Smooth muscle cell of the brain vasculature (primary cell): ENCODE measurements at regions not wholly inside any gene's neighbourhood (a gene's known extent, or its start where the extent isn't known, plus 50 kb on each side); places are given as distances from the start of the nearest gene placed in this dataset.

Experiments used
- DNase-seq: peaks from one replicate; pipeline ENCODE4 v3.0.0-alpha.2; 2012; ENCODE audit warnings: low read depth, low spot score

- no peak for DNase-seq
These were observed 92.7 kb upstream of the PRICKLE2 start for GRCh38 chr3:64318001-64318400.

GRCh38 chr3:64316971-64317370 lies 91.7 kb upstream of the PRICKLE2 start:
- DNase-seq, result no peak

- no peak for DNase-seq
These were observed 86.3 kb upstream of the PRICKLE2 start for GRCh38 chr3:64311424-64312061.

- no peak for DNase-seq
These were observed 83.7 kb upstream of the PRICKLE2 start for GRCh38 chr3:64308931-64309330.

- DNase-seq, result no peak
These were observed 81.5 kb upstream of the PRICKLE2 start for GRCh38 chr3:64306745-64307144.

GRCh38 chr3:64305731-64306130 lies 80.5 kb upstream of the PRICKLE2 start:
- DNase-seq, result no peak

GRCh38 chr3:64304828-64305410 lies 79.7 kb upstream of the PRICKLE2 start:
- DNase-seq, result no peak

- DNase-seq, result no peak
These were observed 78.6 kb upstream of the PRICKLE2 start for GRCh38 chr3:64303881-64304280.

GRCh38 chr3:64303401-64303800 lies 78.1 kb upstream of the PRICKLE2 start:
- DNase-seq, result no peak

GRCh38 chr3:64301476-64301875 lies 76.2 kb upstream of the PRICKLE2 start:
- DNase-seq, result no peak

- DNase-seq, result no peak
These were observed 75.6 kb upstream of the PRICKLE2 start for GRCh38 chr3:64300790-64301423.

- no peak for DNase-seq
These were observed 73.9 kb upstream of the PRICKLE2 start for GRCh38 chr3:64299206-64299605.

- DNase-seq, result no peak
These were observed 72.3 kb upstream of the PRICKLE2 start for GRCh38 chr3:64297563-64297962.

GRCh38 chr3:64295594-64295993 lies 70.3 kb upstream of the PRICKLE2 start:
- no peak for DNase-seq

GRCh38 chr3:64294771-64295170 lies 69.5 kb upstream of the PRICKLE2 start:
- DNase-seq, result no peak

- no peak for DNase-seq
These were observed 67.9 kb upstream of the PRICKLE2 start for GRCh38 chr3:64293121-64293520.

GRCh38 chr3:64291956-64292355 lies 66.7 kb upstream of the PRICKLE2 start:
- DNase-seq, result no peak

GRCh38 chr3:64291345-64291744 lies 66.1 kb upstream of the PRICKLE2 start:
- no peak for DNase-seq

- no peak for DNase-seq
These were observed 65.6 kb upstream of the PRICKLE2 start for GRCh38 chr3:64290864-64291263.

GRCh38 chr3:64290161-64290560 lies 64.9 kb upstream of the PRICKLE2 start:
- no peak for DNase-seq

- DNase-seq, result no peak
These were observed 64.4 kb upstream of the PRICKLE2 start for GRCh38 chr3:64289622-64290021.

- DNase-seq, result no peak
These were observed 53.4 kb upstream of the PRICKLE2 start for GRCh38 chr3:64278625-64279024.

- no peak for DNase-seq
These were observed 50.9 kb upstream of the PRICKLE2 start for GRCh38 chr3:64276131-64276530.
